Spinal cord (tissue), 9 donors: ENCODE measurements at regions not wholly inside any gene's neighbourhood (a gene's known extent, or its start where the extent isn't known, plus 50 kb on each side); places are given as distances from the start of the nearest gene placed in this dataset.

ENCODE experiments used
- DNase-seq, 6 donors: peaks; one replicate each; pipeline versions ENCODE4 v3.0.0 to v3.0.0-alpha.2; 2013 to 2015; ENCODE audit warnings: low spot score in 6 of 6, low read depth in 4 of 6
- H3K27ac ChIP-seq: one replicate; pipeline ENCODE4 v1.5.1; 2013; ENCODE audit warnings: low read depth, low read length, control low read depth
- H3K27me3 ChIP-seq: one replicate; pipeline ENCODE4 v1.6.1; 2013; ENCODE audit warnings: low read length; ENCODE audit not compliant: control insufficient read depth, insufficient read depth
- H3K36me3 ChIP-seq: one replicate; pipeline ENCODE4 v1.6.1; 2013; ENCODE audit warnings: low read length; ENCODE audit not compliant: control insufficient read depth, insufficient read depth
- H3K4me1 ChIP-seq: one replicate; pipeline ENCODE4 v1.6.1; 2013; ENCODE audit warnings: low read length; ENCODE audit not compliant: control insufficient read depth, insufficient read depth
- H3K4me3 ChIP-seq: one replicate; pipeline ENCODE4 v1.5.1; 2013; ENCODE audit warnings: low read depth, low read length, control low read depth
- H3K9me3 ChIP-seq: one replicate; pipeline ENCODE4 v1.6.1; 2013; ENCODE audit warnings: low read length; ENCODE audit not compliant: control insufficient read depth, insufficient read depth
- WGBS: methylation state at CpG from one replicate; pipeline ENCODE4 v1.1.5; 2013; ENCODE audit warnings: missing lambda C conversion rate; ENCODE audit not compliant: insufficient coverage; 5-methylcytosine and 5-hydroxymethylcytosine counted together
- donor health status: healthy.

GRCh38 chr2:8482432-8482831 is 199.4 kb upstream of the ID2 start:
- Histone ChIP-seq H3K27me3 (no peaks in the 10 kb centered on the region), H3K27ac (no peak overlapping the region), H3K4me1 (peaks cover 22% of the 10 kb centered on the region), H3K36me3 (no peaks in the 10 kb centered on the region), H3K4me3 (no peak overlapping the region), H3K9me3 (no peaks in the 10 kb centered on the region)
- WGBS: 88% methylated on average over 1 of the region's 4 CpGs
- no peak for DNase-seq

- no peaks in the 10 kb centered on the region for H3K27me3 ChIP-seq
- WGBS: 91% methylated on average over 2 of the region's 7 CpGs
- DNase-seq: no peak
- no peak overlapping the region for H3K27ac ChIP-seq
- peaks cover 37% of the 10 kb centered on the region for H3K4me1 ChIP-seq
- no peak overlapping the region for H3K4me3 ChIP-seq
- H3K9me3 ChIP-seq: no peaks in the 10 kb centered on the region
- H3K36me3 ChIP-seq: no peaks in the 10 kb centered on the region
These were observed 197.2 kb upstream of the ID2 start for GRCh38 chr2:8484502-8485283.

GRCh38 chr2:8485736-8486135 is 196.1 kb upstream of the ID2 start:
- no peaks in the 10 kb centered on the region for H3K9me3 ChIP-seq
- H3K4me3 ChIP-seq: no peak overlapping the region
- H3K4me1 ChIP-seq: peaks cover 41% of the 10 kb centered on the region
- no peaks in the 10 kb centered on the region for H3K27me3 ChIP-seq
- no peaks in the 10 kb centered on the region for H3K36me3 ChIP-seq
- WGBS: no CpG with 5 or more reads among the region's 2 CpGs
- no peak for DNase-seq
- H3K27ac ChIP-seq: no peak overlapping the region

GRCh38 chr2:8486141-8486540 is 195.7 kb upstream of the ID2 start:
- no CpG with 5 or more reads among the region's 4 CpGs for WGBS
- no peak for DNase-seq
- Histone ChIP-seq H3K27ac (no peak overlapping the region), H3K27me3 (no peaks in the 10 kb centered on the region), H3K36me3 (no peaks in the 10 kb centered on the region), H3K9me3 (no peaks in the 10 kb centered on the region), H3K4me1 (peaks cover 38% of the 10 kb centered on the region), H3K4me3 (no peak overlapping the region)

- peak overlapping the region; percentile 78 for H3K27ac ChIP-seq
- no peak overlapping the region for H3K4me3 ChIP-seq
- WGBS: 28% methylated on average over 5 of the region's 16 CpGs
These were observed 194.4 kb upstream of the ID2 start for GRCh38 chr2:8487461-8487932.

GRCh38 chr2:8488001-8488738 is 193.7 kb upstream of the ID2 start:
- Histone ChIP-seq H3K36me3 (no peaks in the 10 kb centered on the region), H3K27me3 (no peaks in the 10 kb centered on the region), H3K4me3 (peak overlapping the region; percentile 6), H3K9me3 (no peaks in the 10 kb centered on the region), H3K27ac (peak overlapping the region; percentile 78), H3K4me1 (peaks cover 38% of the 10 kb centered on the region)
- 26% methylated on average over 18 of the region's 23 CpGs for WGBS
- DNase-seq: peak; percentile 50 to 92 (median 66)

More at GRCh38 chr2:8487461-8487932, 194.4 kb upstream of the ID2 start:
- Histone ChIP-seq H3K36me3 (no peaks in the 10 kb centered on the region), H3K9me3 (no peaks in the 10 kb centered on the region), H3K27me3 (no peaks in the 10 kb centered on the region), H3K4me1 (peaks cover 38% of the 10 kb centered on the region)
- DNase-seq: peak in 1 of 6 donors; percentile 54

- Histone ChIP-seq H3K27me3 (no peaks in the 10 kb centered on the region), H3K27ac (peak overlapping the region; percentile 78), H3K36me3 (no peaks in the 10 kb centered on the region), H3K9me3 (no peaks in the 10 kb centered on the region), H3K4me3 (no peak overlapping the region), H3K4me1 (peaks cover 38% of the 10 kb centered on the region)
- WGBS: 86% methylated on average over 6 of the region's 7 CpGs
- no peak for DNase-seq
These were observed 192.6 kb upstream of the ID2 start for GRCh38 chr2:8489221-8489620.

GRCh38 chr2:8489751-8490150 is 192.1 kb upstream of the ID2 start:
- WGBS: 89% methylated on average over 7 of the region's 8 CpGs
- no peak for DNase-seq
- Histone ChIP-seq H3K4me3 (no peak overlapping the region), H3K4me1 (peaks cover 38% of the 10 kb centered on the region), H3K27ac (no peak overlapping the region), H3K9me3 (no peaks in the 10 kb centered on the region), H3K27me3 (no peaks in the 10 kb centered on the region), H3K36me3 (no peaks in the 10 kb centered on the region)

GRCh38 chr2:8490166-8490721 is 191.6 kb upstream of the ID2 start:
- Histone ChIP-seq H3K36me3 (no peaks in the 10 kb centered on the region), H3K27ac (no peak overlapping the region), H3K27me3 (no peaks in the 10 kb centered on the region), H3K4me1 (peaks cover 38% of the 10 kb centered on the region), H3K4me3 (no peak overlapping the region), H3K9me3 (no peaks in the 10 kb centered on the region)
- no peak for DNase-seq
- no CpG with 5 or more reads among the region's 2 CpGs for WGBS
